ENCODE measurements at regions not wholly inside any gene's neighbourhood (a gene's known extent, or its start where the extent isn't known, plus 50 kb on each side); places are given as distances from the start of the nearest gene placed in this dataset.

- WGBS, 2 experiments (ENCODE audit: insufficient coverage in 1 of 2, insufficient read length in 1 of 2), result 88 to 94% methylated on average over 9 to 14 of the region's 14 CpGs
- Histone ChIP-seq H3K36me3 (ENCODE audit: control insufficient read depth, insufficient read depth, low read length) (no peaks in the 10 kb centered on the region), H3K4me3 (ENCODE audit: low read length) (no peak overlapping the region), H3K27me3 (ENCODE audit: control insufficient read depth, insufficient read depth, low read length, poor library complexity, severe bottlenecking) (no peaks in the 10 kb centered on the region), H3K4me1 (ENCODE audit: control insufficient read depth, insufficient read depth, low read length) (no peaks in the 10 kb centered on the region), H3K9ac (ENCODE audit: extremely low read depth, low read length, poor library complexity, severe bottlenecking) (no peak overlapping the region), H3K9me3 (ENCODE audit: control insufficient read depth, low read length) (no peaks in the 10 kb centered on the region), H3K27ac (ENCODE audit: low read depth, low read length) (no peak overlapping the region)
- no peak overlapping the region for H3K4me3 Mint-ChIP-seq
- DNase-seq, result no peak
- H3K27me3 Mint-ChIP-seq (ENCODE audit: insufficient read depth), result no peaks in the 10 kb centered on the region
- TF ChIP-seq, protein P1, sequence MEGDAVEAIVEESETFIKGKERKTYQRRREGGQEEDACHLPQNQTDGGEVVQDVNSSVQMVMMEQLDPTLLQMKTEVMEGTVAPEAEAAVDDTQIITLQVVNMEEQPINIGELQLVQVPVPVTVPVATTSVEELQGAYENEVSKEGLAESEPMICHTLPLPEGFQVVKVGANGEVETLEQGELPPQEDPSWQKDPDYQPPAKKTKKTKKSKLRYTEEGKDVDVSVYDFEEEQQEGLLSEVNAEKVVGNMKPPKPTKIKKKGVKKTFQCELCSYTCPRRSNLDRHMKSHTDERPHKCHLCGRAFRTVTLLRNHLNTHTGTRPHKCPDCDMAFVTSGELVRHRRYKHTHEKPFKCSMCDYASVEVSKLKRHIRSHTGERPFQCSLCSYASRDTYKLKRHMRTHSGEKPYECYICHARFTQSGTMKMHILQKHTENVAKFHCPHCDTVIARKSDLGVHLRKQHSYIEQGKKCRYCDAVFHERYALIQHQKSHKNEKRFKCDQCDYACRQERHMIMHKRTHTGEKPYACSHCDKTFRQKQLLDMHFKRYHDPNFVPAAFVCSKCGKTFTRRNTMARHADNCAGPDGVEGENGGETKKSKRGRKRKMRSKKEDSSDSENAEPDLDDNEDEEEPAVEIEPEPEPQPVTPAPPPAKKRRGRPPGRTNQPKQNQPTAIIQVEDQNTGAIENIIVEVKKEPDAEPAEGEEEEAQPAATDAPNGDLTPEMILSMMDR (conservative IDR thresholded peaks at IDR 0.05), result no peak
- no peaks in the 10 kb centered on the region for H3K36me3 Mint-ChIP-seq (ENCODE audit: low read depth)
- H3K4me1 Mint-ChIP-seq, result no peaks in the 10 kb centered on the region
- no peak overlapping the region for H3K27ac Mint-ChIP-seq
- H3K9me3 Mint-ChIP-seq, result no peaks in the 10 kb centered on the region
These were observed 72.9 kb downstream of the SIK1 start for GRCh38 chr21:43354026-43354420.

- no peaks in the 10 kb centered on the region for H3K27me3 Mint-ChIP-seq (ENCODE audit: insufficient read depth)
- no peak overlapping the region for H3K4me3 Mint-ChIP-seq
- H3K4me1 Mint-ChIP-seq, result no peaks in the 10 kb centered on the region
- 93 to 94% methylated on average over 21 to 28 of the region's 28 CpGs for WGBS, 2 experiments (ENCODE audit: insufficient coverage in 1 of 2, insufficient read length in 1 of 2)
- TF ChIP-seq, protein P1 (conservative IDR thresholded peaks at IDR 0.05), result no peak
- Histone ChIP-seq H3K27ac (ENCODE audit: low read depth, low read length) (no peak overlapping the region), H3K27me3 (ENCODE audit: control insufficient read depth, insufficient read depth, low read length, poor library complexity, severe bottlenecking) (no peaks in the 10 kb centered on the region), H3K9ac (ENCODE audit: extremely low read depth, low read length, poor library complexity, severe bottlenecking) (no peak overlapping the region), H3K36me3 (ENCODE audit: control insufficient read depth, insufficient read depth, low read length) (no peaks in the 10 kb centered on the region), H3K9me3 (ENCODE audit: control insufficient read depth, low read length) (no peaks in the 10 kb centered on the region), H3K4me1 (ENCODE audit: control insufficient read depth, insufficient read depth, low read length) (no peaks in the 10 kb centered on the region), H3K4me3 (ENCODE audit: low read length) (no peak overlapping the region)
- no peaks in the 10 kb centered on the region for H3K9me3 Mint-ChIP-seq
- no peaks in the 10 kb centered on the region for H3K36me3 Mint-ChIP-seq (ENCODE audit: low read depth)
- peak overlapping the region; percentile 82 for H3K27ac Mint-ChIP-seq
- DNase-seq, result no peak
These were observed 73.5 kb downstream of the SIK1 start for GRCh38 chr21:43353282-43354025.

- H3K36me3 Mint-ChIP-seq (ENCODE audit: low read depth), result no peaks in the 10 kb centered on the region
- DNase-seq, result no peak
These were observed 74.2 kb downstream of the SIK1 start for GRCh38 chr21:43352568-43353281.

More at GRCh38 chr21:43352568-43353281, 74.2 kb downstream of the SIK1 start:
- Histone ChIP-seq H3K27me3 (ENCODE audit: control insufficient read depth, insufficient read depth, low read length, poor library complexity, severe bottlenecking) (no peaks in the 10 kb centered on the region), H3K4me1 (ENCODE audit: control insufficient read depth, insufficient read depth, low read length) (no peaks in the 10 kb centered on the region), H3K36me3 (ENCODE audit: control insufficient read depth, insufficient read depth, low read length) (no peaks in the 10 kb centered on the region), H3K4me3 (ENCODE audit: low read length) (no peak overlapping the region), H3K9me3 (ENCODE audit: control insufficient read depth, low read length) (no peaks in the 10 kb centered on the region), H3K9ac (ENCODE audit: extremely low read depth, low read length, poor library complexity, severe bottlenecking) (no peak overlapping the region), H3K27ac (ENCODE audit: low read depth, low read length) (no peak overlapping the region)
- H3K27ac Mint-ChIP-seq, result peak overlapping the region; percentile 82
- no peaks in the 10 kb centered on the region for H3K27me3 Mint-ChIP-seq (ENCODE audit: insufficient read depth)
- WGBS, 2 experiments (ENCODE audit: insufficient coverage in 1 of 2, insufficient read length in 1 of 2), result 92 to 93% methylated on average over 11 to 16 of the region's 16 CpGs
- TF ChIP-seq, protein P1 (conservative IDR thresholded peaks at IDR 0.05), result no peak
- H3K4me3 Mint-ChIP-seq, result no peak overlapping the region
- no peaks in the 10 kb centered on the region for H3K4me1 Mint-ChIP-seq
- H3K9me3 Mint-ChIP-seq, result no peaks in the 10 kb centered on the region
